HG03520 (cell line): ENCODE measurements at regions not wholly inside any gene's neighbourhood (a gene's known extent, or its start where the extent isn't known, plus 50 kb on each side); places are given as distances from the start of the nearest gene placed in this dataset.
"Not testable (repeated sequence)": the region's sequence is repeated elsewhere in the genome, so short reads cannot be mapped to it uniquely, and the experiment has no call there.

Experiments used
- ATAC-seq: cut with Tn5 transposase; IDR thresholded peaks from one replicate; pipeline ENCODE4 v1.9.1; 2021; ENCODE audit warnings: mild to moderate bottlenecking, moderate library complexity; ENCODE audit not compliant: unreplicated experiment

DNA sequence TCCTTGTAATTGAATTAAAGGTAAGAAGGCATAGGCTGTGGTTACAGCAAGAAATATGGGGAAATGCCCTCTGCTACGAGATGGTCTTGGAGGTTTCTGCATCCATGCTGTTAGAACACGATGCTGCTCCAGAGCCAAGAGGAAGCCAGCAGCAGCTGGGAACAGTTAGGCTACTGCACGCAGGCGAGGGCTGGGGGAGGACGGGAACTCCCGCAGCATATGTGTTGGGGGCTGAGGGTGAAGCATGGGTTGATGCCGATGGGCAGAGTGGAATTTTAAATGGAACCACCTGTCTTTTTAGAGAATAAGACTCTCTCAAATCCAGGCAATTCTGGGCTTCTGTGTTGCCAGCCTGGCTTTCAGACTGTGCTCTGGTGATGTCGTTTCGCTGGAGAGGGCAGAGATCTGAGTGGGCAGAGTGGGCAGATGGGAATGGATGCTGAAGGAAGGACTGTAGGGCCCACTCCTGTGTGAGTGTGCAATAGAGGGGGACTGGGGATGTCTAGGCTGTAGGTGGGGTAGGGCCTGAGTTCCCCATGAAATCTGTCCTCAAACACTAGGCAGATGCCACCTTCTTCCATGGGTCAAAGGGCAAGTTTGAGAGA, 417.0 kb upstream of the TPM1 start:
- no peak for ATAC-seq

DNA sequence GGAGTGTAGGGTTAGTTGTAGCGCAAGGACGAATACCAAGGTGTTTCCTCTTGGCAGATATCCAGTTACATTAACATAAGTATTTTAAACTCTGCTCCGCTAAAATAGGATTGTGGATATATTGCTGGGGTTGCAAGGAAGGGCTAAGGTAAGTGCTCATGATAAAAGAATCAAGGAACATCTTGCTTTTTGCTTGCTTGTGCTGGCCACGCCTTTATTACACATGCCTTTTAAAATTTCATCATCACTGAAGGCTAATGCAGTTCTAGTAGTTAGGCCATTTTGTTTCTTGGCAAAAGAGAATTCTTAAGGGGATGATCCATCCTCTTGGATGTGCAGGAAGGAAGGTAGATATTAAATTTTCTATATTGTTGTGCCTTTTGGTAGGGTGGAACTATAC, 415.6 kb upstream of the TPM1 start:
- no peak for ATAC-seq

DNA sequence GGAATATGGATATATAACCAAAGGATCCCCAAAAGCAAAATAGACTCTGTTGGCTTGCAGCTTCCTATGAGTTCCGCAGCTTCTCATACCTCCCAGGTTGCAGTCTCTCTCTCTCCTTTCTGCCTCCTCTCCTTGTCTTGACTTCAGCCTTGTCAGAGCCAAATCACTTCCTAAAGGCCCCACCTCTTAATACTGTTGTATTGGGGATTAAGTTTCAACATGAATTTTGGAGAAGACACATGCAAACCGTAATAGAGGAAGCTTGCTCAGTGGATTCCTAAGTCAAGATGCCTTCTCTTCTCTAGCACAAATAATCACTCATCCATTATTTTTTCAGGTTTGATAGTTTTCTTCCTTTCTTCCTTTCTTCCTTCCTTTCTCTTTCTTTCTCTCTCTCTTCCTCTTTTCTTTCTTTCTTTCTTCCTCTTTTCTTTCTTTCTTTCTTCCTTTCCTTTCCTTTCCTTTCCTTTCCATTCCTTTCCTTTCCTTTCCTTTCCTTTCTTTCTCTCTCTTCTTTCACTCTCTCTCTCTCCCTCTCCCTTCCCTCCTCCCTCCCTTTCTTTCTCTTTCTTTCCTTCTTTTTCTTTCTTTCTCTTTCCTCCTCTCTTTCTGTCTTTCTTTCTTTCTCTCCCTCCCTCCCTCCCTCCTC, 411.3 kb upstream of the TPM1 start:
- no peak for ATAC-seq

DNA sequence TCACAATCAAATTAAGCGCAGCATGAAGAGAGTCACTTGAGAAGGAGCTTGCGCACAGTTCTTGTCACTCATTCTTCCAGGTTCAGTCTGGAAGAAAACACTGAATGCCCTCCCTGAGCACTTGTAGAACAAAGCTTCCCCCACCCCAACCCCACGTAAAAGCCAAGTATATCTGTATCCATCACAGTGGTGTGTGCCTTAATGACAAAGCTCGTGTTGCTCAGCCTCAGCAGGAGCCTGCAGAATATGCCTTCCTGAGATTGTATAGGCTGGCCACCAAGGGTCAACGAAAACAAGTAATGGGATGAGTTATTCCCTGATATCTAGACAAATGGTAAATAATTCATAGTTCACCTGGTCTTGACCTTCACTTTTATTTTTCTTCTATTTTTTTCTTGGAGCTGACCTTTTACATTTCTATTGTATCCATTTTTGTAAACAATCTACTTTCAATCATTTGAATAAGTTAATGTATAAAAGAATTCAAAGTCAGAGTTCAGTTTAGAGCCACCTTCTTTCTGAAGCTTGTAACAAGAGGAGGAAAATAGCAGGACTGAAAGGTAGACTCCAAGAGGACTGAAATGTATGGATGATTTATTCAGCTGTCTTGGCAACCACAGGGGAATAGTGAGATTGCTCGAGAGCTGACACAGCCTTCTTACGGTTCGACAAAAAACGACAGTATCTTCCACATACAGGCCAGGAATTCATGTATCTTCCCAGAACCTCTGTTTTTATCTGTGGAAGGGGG, 405.5 kb upstream of the TPM1 start:
- ATAC-seq: no peak

DNA sequence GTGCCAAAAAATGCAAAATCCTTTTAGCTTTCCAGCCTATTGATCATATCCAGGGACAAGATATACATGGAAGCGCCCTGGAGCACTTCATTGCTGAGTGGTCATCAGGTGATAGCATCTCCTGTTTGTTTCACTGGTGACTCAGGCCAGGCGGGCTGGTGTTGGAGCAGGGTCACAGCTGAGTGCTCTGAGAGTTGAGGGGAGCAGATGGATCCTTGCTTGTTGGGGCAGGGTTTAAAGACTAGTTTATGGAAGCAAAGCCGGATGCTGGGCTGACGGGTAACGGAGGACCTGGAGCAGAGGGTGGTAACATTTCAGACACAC, 405.0 kb upstream of the TPM1 start:
- ATAC-seq: no peak

DNA sequence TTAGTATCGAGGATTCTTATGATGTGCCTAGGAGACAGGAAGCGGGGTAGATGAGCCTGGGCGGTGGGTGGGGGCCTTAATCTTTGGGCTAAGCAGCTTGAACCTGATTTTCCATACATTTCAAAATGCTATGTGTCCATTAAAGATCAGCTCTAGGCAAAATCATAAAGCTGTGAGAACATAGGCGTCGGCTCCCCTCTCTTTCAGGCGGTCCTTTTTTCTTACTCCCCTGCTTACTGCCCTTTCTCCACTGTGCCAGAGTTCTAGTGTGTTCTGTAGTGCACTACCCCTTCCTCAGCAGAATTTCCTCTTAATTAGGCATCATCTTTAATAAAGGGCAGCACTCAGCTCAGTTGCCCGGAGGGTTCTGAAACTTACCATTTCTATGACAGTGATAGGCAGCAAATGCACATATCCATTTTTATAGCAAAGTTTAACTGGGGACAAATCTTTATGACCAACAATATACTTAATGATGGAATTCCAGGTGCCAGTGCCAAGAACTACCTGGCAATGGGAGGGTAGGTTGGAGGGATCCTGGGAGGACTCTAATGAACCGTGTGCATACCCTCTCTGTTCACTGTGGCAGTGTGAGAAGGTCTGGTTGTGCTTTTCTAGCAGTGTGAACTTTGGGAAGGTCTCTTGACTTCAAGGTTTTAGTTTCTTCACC, 404.5 kb upstream of the TPM1 start:
- ATAC-seq: no peak

DNA sequence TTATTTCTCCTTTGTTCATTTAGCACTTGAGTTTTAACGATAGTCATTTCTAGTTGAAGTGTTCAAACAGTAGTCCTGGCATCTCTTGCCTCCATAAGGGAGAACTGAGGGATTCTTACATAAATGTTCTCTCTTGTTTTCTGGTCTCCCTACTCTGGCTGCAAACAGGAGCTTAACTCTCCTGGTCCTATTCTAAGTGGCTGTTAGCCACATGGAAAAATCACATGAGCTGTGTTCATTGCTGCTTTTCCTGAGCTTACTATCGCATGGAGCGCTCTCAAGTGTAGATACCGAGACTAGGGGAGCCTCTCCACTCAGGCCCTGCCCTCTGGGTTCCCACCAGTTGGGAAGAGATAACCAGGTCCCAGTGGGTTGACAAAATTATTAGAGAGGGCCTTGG, 403.1 kb upstream of the TPM1 start:
- no peak for ATAC-seq

DNA sequence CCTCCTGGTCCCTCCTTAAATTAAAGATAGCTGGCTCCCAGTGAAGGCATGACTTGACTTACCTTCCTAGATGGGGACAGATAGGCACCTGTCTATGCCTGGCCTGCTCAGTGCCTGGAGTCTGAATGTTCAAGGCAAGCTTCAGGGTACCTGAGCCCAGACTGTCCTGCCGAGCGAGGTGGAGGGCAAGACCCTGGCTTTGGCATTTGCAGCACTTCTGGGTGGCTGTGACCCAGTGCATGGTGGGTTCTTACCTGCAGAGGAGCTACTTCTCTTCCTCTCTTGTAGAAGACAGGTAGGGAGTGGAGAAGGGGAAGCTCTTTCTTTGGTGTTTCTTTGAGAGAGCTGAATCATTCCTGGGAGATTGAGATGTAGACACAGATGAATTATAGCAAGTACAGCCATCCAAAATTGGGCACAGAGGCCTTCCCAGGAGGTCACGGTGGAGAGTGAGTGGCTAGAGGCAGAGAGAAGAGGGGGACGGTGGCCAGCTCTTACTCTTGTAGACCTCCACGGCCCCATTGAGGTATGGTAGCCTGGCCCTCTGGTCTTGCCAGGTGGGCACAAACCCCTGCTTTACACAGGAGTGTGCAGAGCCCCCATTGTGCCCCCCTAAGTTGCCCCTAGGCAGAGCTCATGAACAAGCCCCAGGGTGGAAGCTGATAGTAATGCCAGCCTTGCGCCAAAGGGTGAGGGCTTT, 402.5 kb upstream of the TPM1 start:
- no peak for ATAC-seq

DNA sequence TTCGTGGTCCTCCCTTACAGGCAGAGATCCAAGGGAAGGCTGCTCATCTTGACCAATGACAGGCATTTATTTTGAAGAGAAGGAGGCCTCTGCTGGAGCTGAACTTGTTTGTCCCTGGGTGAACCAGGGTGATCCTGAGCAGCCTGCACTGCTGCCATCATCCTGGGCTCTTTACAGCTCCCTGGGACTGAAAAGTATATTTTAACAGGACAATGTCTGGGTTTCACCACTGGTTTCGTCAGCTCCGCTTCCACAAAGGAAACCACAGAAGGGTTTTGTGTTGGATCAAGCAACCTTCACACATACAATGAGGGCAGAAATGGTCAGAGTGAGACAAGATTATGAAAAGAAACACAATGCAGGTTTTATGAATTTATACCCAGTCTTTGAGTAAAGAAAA, 400.7 kb upstream of the TPM1 start:
- no peak for ATAC-seq

DNA sequence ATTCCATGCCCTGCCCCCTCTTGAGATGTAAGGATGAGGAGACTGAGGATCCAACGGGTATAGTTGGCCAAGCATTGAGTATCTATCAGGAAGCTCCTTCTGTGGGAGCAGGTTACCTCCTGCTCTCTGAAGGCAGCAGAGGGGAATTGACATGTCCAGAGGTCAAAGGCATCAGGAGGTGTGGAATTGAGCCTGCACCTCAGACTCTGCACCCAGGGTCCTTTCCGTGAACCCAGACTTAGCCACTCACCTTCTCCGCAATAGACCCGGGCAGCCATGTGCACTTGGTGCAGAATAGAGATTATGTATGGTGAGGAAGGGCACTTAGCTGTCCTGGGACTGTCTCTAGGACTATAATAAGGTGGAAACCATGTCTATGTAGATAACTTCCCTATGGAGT, 399.0 kb upstream of the TPM1 start:
- no peak for ATAC-seq

DNA sequence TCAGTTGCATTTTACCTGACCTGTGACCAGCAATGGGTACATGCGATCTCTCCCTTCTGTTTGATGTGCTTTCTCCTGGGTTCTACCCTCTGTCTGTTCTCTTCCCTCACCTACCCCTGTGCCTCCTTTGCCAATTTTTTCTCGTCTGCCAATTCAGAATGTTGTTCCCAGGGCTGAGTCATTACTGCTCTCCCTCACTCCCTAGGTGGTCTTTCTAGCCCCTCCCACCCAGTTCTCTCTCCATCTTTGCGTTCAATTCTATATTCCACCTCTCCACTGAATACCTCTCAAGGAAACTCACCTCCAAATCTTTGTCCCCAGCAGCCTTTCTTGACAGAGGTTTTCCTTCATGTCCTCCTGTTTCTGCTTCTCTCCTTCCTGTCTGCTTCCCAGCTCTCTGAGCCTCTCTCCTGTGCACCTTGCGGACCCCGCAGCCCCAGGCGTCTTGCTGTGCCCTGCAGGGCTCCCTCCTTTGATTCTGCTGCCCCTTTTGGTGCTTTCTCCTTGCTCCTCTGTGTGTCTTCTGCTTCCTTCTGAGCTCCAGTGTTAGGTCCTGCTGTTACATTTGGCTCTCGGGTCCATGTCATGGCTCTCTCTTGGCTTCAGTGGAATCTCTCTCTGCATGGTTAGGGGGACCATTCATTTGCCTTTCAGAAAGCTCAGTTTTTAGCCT, 398.2 kb upstream of the TPM1 start:
- no peak for ATAC-seq

DNA sequence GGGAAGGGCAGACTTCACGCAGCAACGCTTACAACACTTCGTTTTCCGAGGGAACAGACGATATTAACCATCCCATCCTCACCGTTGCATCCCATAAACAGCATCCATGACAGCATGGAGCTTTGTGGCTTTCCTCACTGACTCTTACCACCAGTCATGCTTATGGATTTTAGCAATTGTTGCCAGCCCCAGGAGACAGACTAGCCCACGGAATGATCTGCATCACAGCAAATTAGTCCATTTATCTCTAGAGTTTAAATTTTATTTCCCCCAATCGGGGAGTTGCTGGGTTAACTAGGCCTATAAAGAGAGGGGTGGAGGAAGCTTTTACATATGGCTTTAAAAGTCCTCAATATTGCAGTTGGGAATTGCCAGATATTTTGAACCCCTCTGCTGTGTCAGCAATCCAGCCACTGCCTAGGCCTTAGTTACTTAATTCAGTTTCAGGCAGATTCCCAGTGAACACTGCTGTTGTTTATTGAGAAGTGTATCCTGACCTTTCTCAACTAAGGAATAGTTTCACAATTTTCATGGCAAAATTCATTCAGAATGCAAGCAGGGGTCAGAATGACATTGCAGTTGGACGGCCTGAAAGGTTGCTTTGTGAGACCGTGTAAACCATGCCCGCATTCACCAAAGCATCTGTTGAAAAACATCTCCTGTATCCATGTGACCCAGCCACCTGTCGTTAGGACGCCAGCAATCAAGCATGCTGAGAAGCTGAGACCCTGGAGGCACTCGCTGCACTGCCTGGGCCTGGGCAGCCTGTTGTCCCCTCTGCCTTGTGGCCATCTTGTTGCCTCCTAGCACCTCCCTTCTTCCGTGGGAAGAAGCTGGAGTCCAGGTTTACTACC, 397.4 kb upstream of the TPM1 start:
- ATAC-seq: no peak

DNA sequence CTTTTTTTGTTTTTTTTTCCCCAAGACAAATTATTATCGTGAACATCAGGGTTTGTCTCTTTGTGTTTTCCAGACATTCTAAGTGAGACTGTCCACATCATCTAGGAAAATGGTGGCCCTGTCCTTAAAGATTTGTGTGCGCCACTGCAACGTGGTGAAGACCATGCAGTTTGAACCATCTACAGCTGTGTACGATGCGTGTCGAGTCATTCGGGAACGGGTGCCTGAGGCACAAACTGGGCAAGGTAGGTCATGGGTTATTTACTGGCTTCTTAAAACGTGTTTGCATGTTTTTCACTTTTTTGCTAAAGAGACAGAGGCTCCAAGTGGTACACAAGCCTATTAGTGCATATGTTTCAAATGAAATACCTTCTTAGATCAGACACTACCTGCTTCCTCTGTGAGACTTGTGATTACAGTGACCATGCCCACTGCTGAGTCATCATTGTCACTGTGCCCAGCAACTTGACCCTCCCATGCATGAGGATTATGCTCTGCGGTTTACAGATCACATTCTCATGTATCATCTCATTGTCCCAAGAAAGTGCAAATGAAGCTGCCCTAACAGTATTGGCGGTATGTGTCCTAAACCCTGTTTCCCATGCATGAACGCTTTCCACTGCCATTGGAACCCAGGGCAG, 395.2 kb upstream of the TPM1 start:
- ATAC-seq: no peak

DNA sequence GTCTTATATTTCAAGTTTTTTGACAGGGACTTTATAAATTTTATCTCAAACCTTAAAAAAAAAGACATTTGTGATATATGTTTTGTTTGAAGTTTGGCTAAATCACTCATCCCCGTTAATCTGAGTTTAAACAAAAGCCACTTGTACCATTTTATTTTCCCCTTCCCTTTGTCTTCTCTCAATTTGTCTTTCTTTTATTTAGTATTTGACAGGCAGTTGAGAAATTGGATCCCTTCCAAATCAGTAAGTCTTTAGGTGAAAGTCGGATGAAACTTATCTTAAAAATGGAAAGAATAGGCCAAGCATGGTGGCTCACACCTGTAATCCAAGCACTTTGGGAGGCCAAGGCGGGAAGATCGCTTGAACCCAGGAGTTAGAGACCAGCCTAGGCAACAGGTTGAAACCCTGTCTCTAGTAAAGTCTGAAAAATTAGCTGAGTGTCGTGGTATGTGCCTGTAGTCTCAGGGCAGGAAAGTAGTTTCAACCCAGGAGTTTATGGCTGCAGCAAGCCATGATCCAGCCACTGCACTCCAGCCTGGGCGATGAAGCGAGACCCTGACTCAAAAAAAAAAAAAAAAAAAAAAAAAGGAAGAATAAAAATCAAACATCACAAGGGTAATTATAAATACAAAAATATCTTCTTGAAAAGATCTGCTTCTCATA, 394.6 kb upstream of the TPM1 start:
- ATAC-seq: no peak

DNA sequence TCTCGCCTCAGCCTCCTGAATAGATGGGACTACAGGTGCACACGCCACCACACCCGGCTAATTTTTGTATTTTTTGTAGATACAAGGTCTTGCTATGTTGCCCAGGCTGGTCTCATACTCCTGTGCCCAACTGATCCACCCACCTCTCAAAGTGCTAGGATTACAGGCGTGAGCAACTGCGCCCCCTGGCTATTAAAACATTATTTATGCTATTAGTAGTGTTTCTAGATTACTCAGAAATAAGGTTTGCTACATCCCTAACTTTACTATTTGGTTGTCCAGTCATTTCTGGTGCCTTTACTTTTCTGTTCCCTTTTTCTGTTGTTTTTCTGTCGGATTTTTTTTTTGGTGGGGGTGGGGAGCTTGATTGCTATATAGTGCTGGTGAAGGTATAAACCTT, 393.6 kb upstream of the TPM1 start:
- no peak for ATAC-seq

DNA sequence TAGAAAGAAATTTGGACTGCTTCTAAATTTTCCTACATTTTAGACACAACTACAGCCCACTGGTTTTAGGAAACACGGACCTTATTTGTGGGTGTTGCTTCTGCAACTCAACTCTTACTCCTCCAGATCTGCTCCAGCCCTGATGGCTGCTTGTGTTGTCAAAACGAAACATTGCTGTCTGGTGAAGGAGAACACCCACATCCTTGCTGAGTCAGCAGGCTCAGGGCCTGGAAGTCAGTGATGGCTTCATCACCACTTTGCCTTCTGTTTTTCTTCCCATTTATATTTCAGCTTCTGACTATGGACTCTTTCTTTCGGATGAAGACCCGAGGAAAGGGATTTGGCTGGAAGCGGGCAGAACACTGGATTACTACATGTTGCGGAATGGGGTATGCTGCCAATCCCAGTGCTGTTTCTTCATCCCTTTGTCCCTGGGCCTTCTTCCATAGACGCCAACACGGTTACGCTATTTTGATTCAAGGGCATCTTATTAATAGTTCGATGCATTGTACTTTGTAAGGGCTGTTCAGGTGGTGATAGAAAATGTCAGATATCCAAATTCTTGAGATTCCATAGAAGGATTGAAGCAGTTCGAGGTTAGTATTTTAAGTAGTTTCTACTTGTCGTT, 392.6 kb upstream of the TPM1 start:
- no peak for ATAC-seq

DNA sequence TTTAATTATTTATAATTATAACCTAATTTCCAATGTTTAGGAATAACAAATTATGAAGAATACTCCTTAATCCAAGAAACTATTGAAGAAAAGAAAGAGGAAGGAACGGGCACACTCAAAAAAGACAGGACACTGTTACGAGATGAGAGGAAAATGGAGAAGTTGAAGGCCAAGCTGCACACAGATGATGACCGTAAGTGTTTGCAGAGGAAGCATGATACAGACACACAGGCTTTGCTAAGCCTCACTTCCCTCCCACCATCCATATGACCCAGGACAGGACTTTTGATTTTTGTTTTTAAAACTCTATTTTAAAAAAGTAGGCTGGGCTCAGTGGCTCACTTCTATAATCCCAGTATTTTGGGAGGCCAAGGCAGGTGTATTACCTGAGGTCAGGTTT, 389.4 kb upstream of the TPM1 start:
- no peak for ATAC-seq

DNA sequence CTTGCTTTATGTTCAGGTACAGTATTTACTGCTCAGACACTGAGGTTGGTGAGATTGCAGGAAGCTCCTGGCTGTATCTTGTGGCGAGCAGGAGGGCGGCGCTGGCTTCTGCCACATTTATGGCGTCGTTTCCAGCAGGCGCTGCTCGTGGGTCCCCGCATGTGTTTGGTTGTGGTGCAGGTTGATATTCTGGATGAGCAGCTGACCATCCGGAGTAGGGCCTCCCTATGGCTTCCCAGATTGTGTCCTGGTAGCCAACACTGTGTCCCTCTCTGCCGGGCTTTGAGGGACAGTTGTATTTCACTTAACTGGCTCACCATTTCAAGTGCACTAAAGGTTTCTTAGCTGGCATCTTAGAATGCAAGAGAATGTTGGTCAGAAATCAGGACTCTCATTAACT, 386.5 kb upstream of the TPM1 start:
- no peak for ATAC-seq

DNA sequence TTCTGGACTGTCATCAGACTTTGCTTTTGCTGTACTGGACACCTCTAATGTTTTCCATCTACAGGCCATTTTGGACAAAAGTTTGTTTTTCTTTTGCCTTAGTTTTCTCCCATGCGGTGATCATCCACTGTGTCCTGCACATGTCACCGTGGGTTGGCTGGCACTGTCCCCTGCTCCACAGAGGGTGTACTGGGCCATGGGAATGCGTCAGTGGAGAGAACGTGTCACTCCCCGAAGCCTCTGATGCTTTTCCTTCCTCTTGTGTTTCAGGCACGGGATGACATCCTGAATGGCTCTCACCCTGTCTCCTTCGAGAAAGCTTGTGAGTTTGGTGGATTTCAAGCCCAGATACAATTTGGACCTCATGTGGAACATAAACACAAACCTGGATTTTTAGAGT, 385.0 kb upstream of the TPM1 start:
- ATAC-seq: not testable (repeated sequence)
